ENCODE measurements at regions not wholly inside any gene's neighbourhood (a gene's known extent, or its start where the extent isn't known, plus 50 kb on each side); places are given as distances from the start of the nearest gene placed in this dataset.

GRCh38 chr3:41102750-41103149 lies 96.6 kb upstream of the CTNNB1 start:
- Mint-ChIP-seq H3K4me3 (no peak overlapping the region), H3K27ac (no peak overlapping the region), H3K36me3 (ENCODE audit: insufficient read depth in 1 of 3, low read depth in 3 of 3) (no peaks in the 10 kb centered on the region), H3K4me1 (peaks cover 5 to 7% of the 10 kb centered on the region in 2 experiments; a peak in 2 of 4 replicates), H3K9me3 (no peaks in the 10 kb centered on the region), H3K27me3 (ENCODE audit: low read depth) (peaks cover 3% of the 10 kb centered on the region; the same call in 1 of the 2 replicates)
- Histone ChIP-seq H3K79me1 (ENCODE audit: insufficient read depth, low read depth, low read length, poor library complexity, severe bottlenecking) (no peaks in the 10 kb centered on the region), H4K5ac (ENCODE audit: insufficient read length, low read depth, low read length) (no peak overlapping the region), H3K23me2 (ENCODE audit: insufficient read length, low read depth, low read length, poor library complexity, severe bottlenecking) (no peaks in the 10 kb centered on the region), H4K91ac (ENCODE audit: insufficient read length, low read depth, low read length) (no peak overlapping the region), H2AFZ (ENCODE audit: low read length) (no peak overlapping the region), H4K20me1 (ENCODE audit: control insufficient read depth, insufficient read depth, insufficient read length) (no peaks in the 10 kb centered on the region), H3K18ac (ENCODE audit: insufficient read length, low read depth, low read length) (no peak overlapping the region), H3K27ac (ENCODE audit: insufficient read length, low read depth, low read length) (no peak overlapping the region), H3K27me3 (ENCODE audit: insufficient read depth, low read length) (no peaks in the 10 kb centered on the region; the same call in 1 of the 2 replicates), H2BK12ac (ENCODE audit: insufficient read length, low read depth, low read length) (no peak overlapping the region), H2AK5ac (ENCODE audit: insufficient read length, low read length) (no peak overlapping the region), H2BK20ac (ENCODE audit: low read depth, low read length, poor library complexity, severe bottlenecking) (no peak overlapping the region), H3K4me2 (ENCODE audit: insufficient read depth, insufficient read length, low read length) (no peak overlapping the region), H3K23ac (ENCODE audit: insufficient read length, low read depth, low read length) (no peak overlapping the region), H3K9ac (ENCODE audit: extremely low read depth, insufficient read length, low read length) (no peak overlapping the region), H3K4ac (ENCODE audit: low read depth, low read length) (no peak overlapping the region), H3K9me3 (ENCODE audit: control insufficient read depth, low read depth, low read length) (no peaks in the 10 kb centered on the region), H3K4me1 (ENCODE audit: insufficient read depth, low read length) (peaks cover 3% of the 10 kb centered on the region; the same call in 1 of the 2 replicates), H2BK5ac (ENCODE audit: insufficient read length, low read length) (no peak overlapping the region), H2BK15ac (ENCODE audit: low read depth, low read length) (no peak overlapping the region), H3T11ph (ENCODE audit: low read length) (no peak overlapping the region), H2BK120ac (ENCODE audit: low read depth, low read length, poor library complexity, severe bottlenecking) (no peak overlapping the region), H3K56ac (ENCODE audit: insufficient read length, low read depth, low read length) (no peak overlapping the region), H4K8ac (replicated peaks; ENCODE audit: insufficient read length, low read depth, low read length) (no peak overlapping the region), H3K79me2 (ENCODE audit: insufficient read depth, low read length) (no peaks in the 10 kb centered on the region), H3K14ac (ENCODE audit: insufficient read depth, low read length) (no peak overlapping the region)
- no peak for TF ChIP-seq CTCF (conservative IDR thresholded peaks at IDR 0.05)
- no peak for DNase-seq
- no CpG with 5 or more reads among the region's 3 CpGs for WGBS (ENCODE audit: extremely low coverage, insufficient read length, low lambda C conversion rate)

Measured in H9 (cell line).